HCT116 (cell line): ENCODE measurements at regions not wholly inside any gene's neighbourhood (a gene's known extent, or its start where the extent isn't known, plus 50 kb on each side); places are given as distances from the start of the nearest gene placed in this dataset.

Experiments used
- ATAC-seq: fragments of 200-7000 bp; cut with Tn5 transposase; 2 replicates; pipeline ENCODE4 v1.9.1; 2020; ENCODE audit warnings: mild to moderate bottlenecking, moderate library complexity
- BruUV-seq: library from RNA; stranded (reverse); fragments of 400-500 nt; replicated peaks from 2 replicates; lab custom pipeline; 2021; lab: Mats Ljungman, UMichigan
- CTCF ChIA-PET: fragments of 300-600 bp; sonication (Branson Sonifier 250); formaldehyde crosslinking; loops from one replicate; lab custom pipeline; 2021; ENCODE audit warnings: antibody characterized with exemption; lab: Charles Lee
- POLR2A ChIA-PET: fragments of 300-600, 350-600 bp; sonication (Branson Sonifier 250); formaldehyde crosslinking; loops from one replicate; lab custom pipeline; 2021; ENCODE audit warnings: antibody characterized with exemption; lab: Charles Lee
- RAD21 ChIA-PET, 2 experiments: fragments of 300-600 bp; sonication (Branson Sonifier 250); formaldehyde crosslinking; loops; one replicate each; lab custom pipeline; 2023; ENCODE audit warnings: low total read pairs in 2 of 2; ENCODE audit not compliant: uncharacterized antibody in 2 of 2, unreplicated experiment in 2 of 2, low non-redundant PET in 1 of 2; lab: Charles Lee
- DNase-seq: peaks from one replicate; pipeline ENCODE4 v3.0.0-alpha.2; 2010; ENCODE audit warnings: low read depth, low spot score
- H2AFZ ChIP-seq: fragments of 200-600 bp; shearing (Covaris generic), sonication (generic); 2 replicates; pipeline ENCODE4 v1.6.1; 2017; ENCODE audit warnings: low read depth, mixed run types, mixed read lengths, antibody characterized with exemption, low read length; ENCODE audit not compliant: poor library complexity, severe bottlenecking
- H3K27ac ChIP-seq: 2 replicates; pipeline ENCODE4 v1.5.1; 2012; ENCODE audit warnings: low read depth, low read length
- H3K27me3 ChIP-seq: fragments of 200-600 bp; sonication (generic); 2 replicates; pipeline ENCODE4 v1.6.1; 2016; ENCODE audit warnings: mixed run types, low read length, mixed read lengths; ENCODE audit not compliant: insufficient read depth
- H3K36me3 ChIP-seq, 2 experiments: fragments of 200-500 bp in 1 of 2; fragments of 200-600 bp in 1 of 2; sonication (Bioruptor generic) in 1 of 2; sonication (generic) in 1 of 2; 2 replicates each; pipeline versions ENCODE4 v1.5.1 to v1.6.1; 2014 to 2016; ENCODE audit warnings: low read length in 2 of 2, inconsistent platforms in 1 of 2, mixed read lengths in 1 of 2, mixed run types in 1 of 2; ENCODE audit not compliant: insufficient read depth in 2 of 2, control insufficient read depth in 1 of 2
- H3K4me1 ChIP-seq, 2 experiments: fragments of 200-600 bp in 1 of 2; sonication (generic) in 1 of 2; 2 replicates each; pipeline versions ENCODE4 v1.5.1 to v1.6.1; 2012 to 2017; ENCODE audit warnings: low read length in 2 of 2, inconsistent platforms in 1 of 2, mild to moderate bottlenecking in 1 of 2, mixed read lengths in 1 of 2, mixed run types in 1 of 2, moderate library complexity in 1 of 2; ENCODE audit not compliant: insufficient read depth in 2 of 2, control insufficient read depth in 1 of 2
- H3K4me2 ChIP-seq: fragments of 200-600 bp; sonication (generic); 2 replicates; pipeline ENCODE4 v1.6.1; 2017; ENCODE audit warnings: mixed run types, low read length, mixed read lengths
- H3K4me3 ChIP-seq, 2 experiments: fragments of 200-600 bp in 1 of 2; sonication (generic) in 1 of 2; replicated peaks in 1 of 2; 2 replicates each; pipeline ENCODE4 v1.5.1; 2011 to 2016; ENCODE audit warnings: low read length in 2 of 2, control low read depth in 1 of 2, low read depth in 1 of 2, mild to moderate bottlenecking in 1 of 2, mixed read lengths in 1 of 2, mixed run types in 1 of 2
- H3K79me2 ChIP-seq: fragments of 200-600 bp; sonication (generic); 2 replicates; pipeline ENCODE4 v1.6.1; 2017; ENCODE audit warnings: mild to moderate bottlenecking, mixed run types, low read length, moderate library complexity, mixed read lengths; ENCODE audit not compliant: insufficient read depth
- H3K9ac ChIP-seq: fragments of 200-600 bp; sonication (generic); 2 replicates; pipeline ENCODE4 v1.6.1; 2016; ENCODE audit warnings: low read length, mixed read lengths
- H3K9me2 ChIP-seq: fragments of 200-600 bp; sonication (generic), shearing (Covaris generic); 2 replicates; pipeline ENCODE4 v1.6.1; 2017; ENCODE audit warnings: mixed run types, mild to moderate bottlenecking, moderate library complexity; ENCODE audit not compliant: insufficient read depth
- H3K9me3 ChIP-seq, 2 experiments: fragments of 200-500 bp in 1 of 2; fragments of 200-600 bp in 1 of 2; sonication (Bioruptor generic) in 1 of 2; sonication (generic) in 1 of 2; 2 replicates each; pipeline ENCODE4 v1.6.1; 2014 to 2017; ENCODE audit warnings: low read length in 2 of 2, mixed read lengths in 2 of 2, inconsistent platforms in 1 of 2, low read depth in 1 of 2, mild to moderate bottlenecking in 1 of 2, mixed run types in 1 of 2, moderate library complexity in 1 of 2; ENCODE audit not compliant: control insufficient read depth in 1 of 2, insufficient read depth in 1 of 2
- H4K20me1 ChIP-seq: fragments of 200-600 bp; sonication (generic), shearing (Covaris generic); 2 replicates; pipeline ENCODE4 v1.6.1; 2017; ENCODE audit warnings: mixed run types, mild to moderate bottlenecking, moderate library complexity; ENCODE audit not compliant: insufficient read depth
- ATF3 ChIP-seq: IDR thresholded peaks from 2 replicates; pipeline ENCODE4 v1.6.1; 2012
- CBX3 ChIP-seq: IDR thresholded peaks from 2 replicates; pipeline ENCODE4 v1.6.1; 2012; ENCODE audit warnings: low read depth
- CEBPB ChIP-seq: IDR thresholded peaks from 2 replicates; pipeline ENCODE4 v1.6.1; 2012; ENCODE audit warnings: low read depth
- CTCF ChIP-seq, 3 experiments: fragments of 200-600 bp in 1 of 3; sonication (generic) in 1 of 3; IDR thresholded peaks in 2 of 3; conservative IDR thresholded peaks in 1 of 3; 2 replicates each; pipeline ENCODE4 v1.5.1; 2012 to 2017; ENCODE audit warnings: low read depth in 2 of 3, low read length in 2 of 3, antibody characterized with exemption in 1 of 3, borderline replicate concordance in 1 of 3, control low read depth in 1 of 3, mild to moderate bottlenecking in 1 of 3, mixed read lengths in 1 of 3, mixed run types in 1 of 3, moderate library complexity in 1 of 3; ENCODE audit not compliant: insufficient read depth in 1 of 3
- EGR1 ChIP-seq: IDR thresholded peaks from 2 replicates; pipeline ENCODE4 v1.6.1; 2012; ENCODE audit warnings: low read depth
- ELF1 ChIP-seq: IDR thresholded peaks from 2 replicates; pipeline ENCODE4 v1.6.1; 2012; ENCODE audit warnings: low read depth, borderline replicate concordance
- EZH2 ChIP-seq: fragments of 200-600 bp; sonication (generic); IDR thresholded peaks from 2 replicates; pipeline ENCODE4 v1.6.1; 2017; ENCODE audit warnings: antibody characterized with exemption, mixed run types
- EZH2phosphoT487 ChIP-seq: fragments of 200-600 bp; IDR thresholded peaks from 2 replicates; pipeline ENCODE4 v1.6.1; 2018; ENCODE audit warnings: antibody characterized with exemption, borderline replicate concordance
- MAX ChIP-seq: IDR thresholded peaks from 2 replicates; pipeline ENCODE4 v1.6.1; 2012
- SIN3A ChIP-seq: IDR thresholded peaks from 2 replicates; pipeline ENCODE4 v1.6.1; 2012; ENCODE audit warnings: low read depth
- SP1 ChIP-seq: IDR thresholded peaks from 2 replicates; pipeline ENCODE4 v1.6.1; 2012; ENCODE audit warnings: low read depth
- TCF7L2 ChIP-seq: IDR thresholded peaks from 2 replicates; pipeline ENCODE4 v1.7.0; 2011; ENCODE audit warnings: borderline replicate concordance, inconsistent platforms; ENCODE audit not compliant: insufficient read depth, insufficient read length; ENCODE audit errors: extremely low read depth
- ZBTB33 ChIP-seq: IDR thresholded peaks from 2 replicates; pipeline ENCODE4 v1.6.1; 2011; ENCODE audit warnings: mild to moderate bottlenecking, low read length, moderate library complexity; ENCODE audit not compliant: insufficient replicate concordance; ENCODE audit errors: extremely low read depth
- ZFX ChIP-seq: fragments of 450-650 bp; IDR thresholded peaks from 2 replicates; pipeline ENCODE4 v1.6.1; 2017
- intact Hi-C: fragments of 100-400 bp; cut with micrococcal nuclease; formaldehyde crosslinking; loops from 2 replicates; pipeline ENCODE4 v1.10.0; 2022

GRCh38 chr1:177597393-177597792 is 372.5 kb downstream of the SEC16B start:
- Histone ChIP-seq H3K36me3 (no peaks in the 10 kb centered on the region), H3K79me2 (no peaks in the 10 kb centered on the region), H3K27me3 (peaks cover 21% of the 10 kb centered on the region), H4K20me1 (no peaks in the 10 kb centered on the region), H2AFZ (no peak overlapping the region), H3K9ac (no peak overlapping the region), H3K9me3 (no peaks in the 10 kb centered on the region), H3K4me3 (no peak overlapping the region), H3K4me2 (no peak overlapping the region), H3K4me1 (no peaks in the 10 kb centered on the region), H3K9me2 (no peaks in the 10 kb centered on the region), H3K27ac (no peak overlapping the region)
- CTCF ChIA-PET, result no interaction called here
- ATAC-seq (no peak), DNase-seq (no peak)
- no TSS peak for BruUV-seq
- RAD21 ChIA-PET, result no interaction called here
- intact Hi-C loops, result no loop called here
- TF ChIP-seq CEBPB (no peak), SP1 (no peak), EZH2phosphoT487 (no peak), CBX3 (no peak), TCF7L2 (no peak), SIN3A (no peak), ZBTB33 (no peak), EGR1 (no peak), ZFX (no peak), ELF1 (no peak), ATF3 (no peak), EZH2 (no peak), MAX (no peak), CTCF (IDR thresholded peaks at IDR 0.05 in 2 of 3, conservative IDR thresholded peaks at IDR 0.05 in 1 of 3; ENCODE audit: borderline replicate concordance in 1 of 3, insufficient read depth in 1 of 3, low read depth in 2 of 3, low read length in 2 of 3) (no peak)
- POLR2A ChIA-PET, result no interaction called here
